Stimulated activated naive CD4-positive, alpha-beta T cell treated with Interleukin-2 at 50 U/mL for 16 hours (primary cell): ENCODE measurements at regions not wholly inside any gene's neighbourhood (a gene's known extent, or its start where the extent isn't known, plus 50 kb on each side); places are given as distances from the start of the nearest gene placed in this dataset.

ENCODE experiments used
- DNase-seq: peaks from one replicate; lab custom pipeline; 2025; lab: John Stamatoyannopoulos, UW

GRCh38 chr17:77707546-77707945 is 251.0 kb upstream of the TNRC6C start:
- DNase-seq, result no peak

- no peak for DNase-seq
Measured at GRCh38 chr17:77708049-77708448, 250.5 kb upstream of the TNRC6C start.

- DNase-seq, result no peak
Measured at GRCh38 chr17:77708936-77709335, 249.6 kb upstream of the TNRC6C start.

DNA sequence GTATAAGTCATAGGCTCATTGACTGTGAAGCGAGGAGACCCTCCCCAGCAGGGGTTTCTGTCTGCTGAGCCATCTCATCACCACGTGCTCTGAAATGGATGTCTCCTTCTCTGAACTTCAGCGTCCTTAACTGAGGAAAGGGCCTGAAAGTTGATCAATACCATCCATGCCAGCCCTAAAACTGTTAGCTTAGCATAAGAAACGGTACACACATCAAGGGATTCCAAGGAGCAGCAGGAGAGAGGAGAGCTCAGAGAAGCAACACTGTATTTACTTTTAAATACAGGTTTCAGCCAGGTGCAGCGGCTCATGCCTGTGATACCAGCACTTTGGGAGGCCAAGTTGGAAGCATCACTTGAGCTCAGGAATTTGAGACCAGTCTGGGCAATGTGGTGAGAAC is 248.9 kb upstream of the TNRC6C start:
- no peak for DNase-seq

- no peak for DNase-seq
Measured at GRCh38 chr17:77712578-77712977, 245.9 kb upstream of the TNRC6C start.

DNA sequence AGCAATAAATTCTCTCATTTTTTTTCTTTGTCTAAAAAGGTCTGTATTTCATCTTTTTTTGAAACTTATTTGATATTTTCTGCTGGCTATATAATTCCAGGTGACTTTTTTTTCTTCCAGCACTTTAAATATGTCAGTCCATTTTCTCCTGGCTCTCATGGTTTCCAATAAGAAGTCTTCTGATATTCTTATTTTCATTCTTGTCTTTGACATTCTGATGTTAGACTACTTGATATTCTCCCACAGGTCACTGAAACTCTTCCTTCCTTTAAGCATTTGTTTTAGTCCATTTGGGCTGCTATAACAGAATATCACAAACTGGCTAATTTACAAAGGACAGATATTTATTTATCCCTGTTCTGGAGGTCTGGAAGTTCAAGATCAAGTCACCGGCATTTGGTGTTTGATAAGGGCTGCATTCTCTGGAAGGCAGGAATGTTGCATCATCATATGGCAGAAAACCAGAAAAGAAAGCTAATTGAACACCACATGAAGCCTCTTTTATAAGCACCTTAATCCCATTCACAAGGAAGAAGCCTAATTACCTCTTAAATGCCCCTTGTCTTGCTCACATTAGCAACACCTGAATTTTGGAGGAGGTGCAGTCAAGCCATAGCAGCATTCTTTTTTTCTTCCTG is 242.1 kb upstream of the TNRC6C start:
- no peak for DNase-seq

GRCh38 chr17:77717941-77718668 is 240.4 kb upstream of the TNRC6C start:
- no peak for DNase-seq

DNA sequence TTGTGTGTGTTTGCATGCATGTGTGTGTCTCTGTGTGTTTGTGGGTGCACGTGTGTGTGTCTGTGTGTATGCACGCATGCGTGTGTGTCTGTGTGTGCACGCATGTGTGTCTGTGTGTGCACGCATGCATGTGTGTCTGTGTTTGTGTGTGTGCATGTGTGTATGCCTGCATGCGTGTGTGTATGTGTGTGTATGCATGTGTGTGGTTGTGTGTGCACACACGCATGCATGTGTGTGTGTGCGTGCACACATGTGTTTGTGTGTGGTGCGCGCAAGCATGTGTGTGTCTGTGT is 239.9 kb upstream of the TNRC6C start:
- no peak for DNase-seq

- DNase-seq, result no peak
Measured at GRCh38 chr17:77719806-77720205, 238.7 kb upstream of the TNRC6C start.

- DNase-seq, result no peak
Measured at GRCh38 chr17:77720946-77721845, 237.3 kb upstream of the TNRC6C start.

DNA sequence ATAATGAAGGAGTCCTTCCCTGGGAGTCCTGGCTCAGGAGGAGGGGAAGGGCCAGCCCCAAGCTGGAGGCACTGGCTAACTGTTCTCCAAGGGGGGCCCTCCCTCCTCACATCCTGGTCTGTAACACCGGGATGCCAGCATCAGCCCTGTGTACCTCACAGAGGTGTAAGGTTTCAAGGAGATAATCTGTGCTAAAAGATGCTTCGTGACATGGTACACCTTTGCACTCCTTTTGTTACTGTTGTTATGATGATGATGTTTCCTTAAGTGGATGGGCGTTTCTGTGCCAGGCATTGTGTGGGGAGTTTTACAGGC is 236.7 kb upstream of the TNRC6C start:
- no peak for DNase-seq

DNA sequence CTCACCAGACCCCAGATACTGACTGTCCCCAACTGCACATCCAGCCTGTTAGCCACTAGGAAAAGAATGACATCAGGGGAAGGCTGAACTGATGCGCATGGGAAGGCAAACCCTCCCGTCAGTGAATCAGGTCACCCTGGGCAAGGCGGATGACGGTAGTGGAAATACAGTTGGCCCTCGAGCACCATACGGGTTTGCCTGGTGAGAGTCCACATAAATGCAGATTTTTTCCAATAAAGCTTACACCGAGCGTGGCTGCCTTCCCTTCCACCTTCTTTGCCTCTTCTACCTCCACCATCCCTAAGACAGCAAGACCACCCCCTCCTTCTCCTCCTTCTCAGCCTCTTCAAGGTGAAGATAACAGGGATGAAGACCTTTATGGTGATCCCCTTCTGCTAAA is 236.1 kb upstream of the TNRC6C start:
- DNase-seq, result no peak

- no peak for DNase-seq
Measured at GRCh38 chr17:77723071-77723908, 235.2 kb upstream of the TNRC6C start.

DNA sequence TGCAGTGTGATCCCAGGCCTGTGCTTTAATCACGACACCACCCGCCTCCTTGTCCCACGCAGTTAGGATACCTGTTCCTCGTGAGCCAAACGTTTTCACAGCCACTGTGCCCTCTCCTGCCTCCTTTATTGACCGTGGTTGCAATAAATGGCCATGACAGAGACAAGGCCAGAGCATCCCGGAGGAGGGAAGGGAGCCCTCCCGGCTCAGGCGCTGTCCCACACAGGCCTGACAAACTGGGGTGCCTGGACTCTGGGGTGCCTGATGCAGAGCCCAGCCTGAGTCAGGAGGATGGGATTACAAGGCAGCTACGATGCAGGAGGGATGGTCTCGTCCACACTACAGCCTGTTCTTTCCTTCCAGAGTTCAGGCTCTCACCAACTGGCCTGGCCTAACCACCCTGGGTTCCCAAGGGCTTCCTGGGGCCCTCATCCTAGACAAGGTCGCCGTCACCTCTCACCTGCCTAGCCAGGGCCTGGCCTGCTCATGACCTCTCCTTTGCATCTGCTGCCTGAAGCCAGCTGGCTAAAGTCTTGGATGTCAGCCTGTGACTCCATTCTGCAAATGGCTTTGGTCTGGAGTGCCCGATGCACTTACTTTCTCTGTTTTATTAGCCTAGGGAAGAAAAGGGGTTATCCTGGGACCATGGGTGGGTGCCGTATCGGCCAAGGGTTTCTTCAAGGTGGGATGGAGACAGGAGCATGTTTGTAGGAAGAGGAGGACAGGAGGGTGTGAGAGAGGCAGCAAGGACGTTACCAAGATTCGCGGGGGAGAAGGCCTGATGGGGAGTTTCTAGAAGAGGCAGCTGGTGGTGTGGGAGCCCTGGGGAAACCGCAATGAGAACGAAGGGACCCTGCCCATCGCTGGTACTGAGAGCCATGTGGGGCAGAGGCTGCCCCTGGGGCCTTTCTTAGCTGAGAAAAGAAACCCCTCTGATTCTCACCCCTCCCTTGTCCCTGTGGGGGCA is 234.3 kb upstream of the TNRC6C start:
- DNase-seq, result no peak

DNA sequence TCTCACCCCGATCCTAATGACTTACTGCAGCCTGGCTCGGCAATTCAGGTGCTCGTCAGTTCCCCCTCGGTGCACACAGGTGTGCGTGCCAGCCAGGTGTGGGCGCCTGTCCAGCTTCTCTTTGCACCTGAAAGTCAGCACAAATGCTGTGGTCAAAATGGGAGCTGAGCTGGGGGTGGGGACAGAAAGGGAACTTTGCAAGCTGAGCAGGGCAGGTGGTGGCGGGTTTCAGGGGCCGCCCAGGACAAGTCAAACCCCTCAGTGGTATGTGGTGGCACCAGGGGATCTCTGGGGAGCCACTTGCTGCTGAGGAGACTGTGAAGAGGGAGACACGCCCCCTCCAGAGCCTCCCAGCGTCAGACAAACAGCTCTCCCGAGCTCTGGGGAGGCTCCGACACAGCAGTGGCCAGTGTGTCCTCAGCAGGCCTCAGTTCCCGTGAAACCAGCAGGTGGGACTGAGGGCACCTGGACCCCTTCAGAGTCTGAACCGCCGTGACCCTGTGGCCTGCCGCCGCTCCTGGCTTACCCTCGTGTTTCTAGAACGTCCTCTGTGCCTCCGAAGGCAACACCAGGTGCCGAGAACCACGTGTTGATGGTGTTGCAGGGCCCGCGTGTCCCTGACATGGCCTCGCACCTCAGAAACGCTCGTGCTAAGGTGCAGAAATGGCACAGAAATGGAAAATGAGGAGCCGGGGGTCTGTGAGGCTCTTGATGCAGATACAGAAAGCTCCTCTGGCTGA is 233.5 kb upstream of the TNRC6C start:
- no peak for DNase-seq

- DNase-seq, result no peak
Measured at GRCh38 chr17:77725846-77726245, 232.7 kb upstream of the TNRC6C start.

- DNase-seq, result no peak
Measured at GRCh38 chr17:77726549-77727006, 231.9 kb upstream of the TNRC6C start.

DNA sequence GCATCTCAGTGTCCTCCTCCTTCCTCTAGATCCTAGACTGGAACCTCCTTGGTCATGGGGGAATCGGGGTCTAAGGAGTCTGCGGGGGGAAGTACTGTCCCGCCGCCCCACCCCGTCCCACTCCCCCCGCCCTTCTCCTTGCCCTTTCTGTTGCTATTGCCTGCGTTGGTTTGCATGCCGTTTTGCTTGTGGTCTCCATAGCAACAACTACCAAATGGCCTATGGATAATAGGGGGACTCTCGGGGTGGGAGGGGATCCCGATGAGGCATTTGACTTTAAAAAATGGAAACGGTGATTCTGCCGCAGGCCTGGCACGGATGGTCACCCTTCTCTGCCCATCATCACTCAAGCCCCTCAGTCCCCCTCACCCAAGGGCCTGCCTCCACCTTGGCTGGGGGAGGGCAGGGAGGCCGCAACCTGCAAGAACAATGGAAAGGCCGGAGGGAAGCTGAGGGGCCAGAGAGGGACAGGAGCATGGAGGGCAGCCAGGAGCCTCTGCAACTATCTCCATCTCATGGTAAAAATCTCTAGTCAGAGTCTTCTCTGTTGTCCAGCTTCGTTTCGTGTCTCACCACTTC is 231.4 kb upstream of the TNRC6C start:
- no peak for DNase-seq

GRCh38 chr17:77728474-77728795 is 230.1 kb upstream of the TNRC6C start:
- DNase-seq, result no peak

- no peak for DNase-seq
Measured at GRCh38 chr17:77728871-77729270, 229.6 kb upstream of the TNRC6C start.
